GM12892 (cell line): ENCODE measurements at regions not wholly inside any gene's neighbourhood (a gene's known extent, or its start where the extent isn't known, plus 50 kb on each side); places are given as distances from the start of the nearest gene placed in this dataset.

Source experiments
- POLR2A ChIP-seq: IDR thresholded peaks from 2 replicates; pipeline ENCODE4 v1.6.1; 2011; ENCODE audit warnings: low read depth, low read length, control low read depth
- TAF1 ChIP-seq: IDR thresholded peaks from 2 replicates; pipeline ENCODE4 v1.6.1; 2011; ENCODE audit warnings: low read depth, mild to moderate bottlenecking, control low read depth, low read length, borderline replicate concordance

- TF ChIP-seq POLR2A (no peak), TAF1 (no peak)
Measured at GRCh38 chr6:145155411-145155810, 579.9 kb downstream of the EPM2A start.
